ENCODE measurements at regions not wholly inside any gene's neighbourhood (a gene's known extent, or its start where the extent isn't known, plus 50 kb on each side); places are given as distances from the start of the nearest gene placed in this dataset.
"Not testable (repeated sequence)": the region's sequence is repeated elsewhere in the genome, so short reads cannot be mapped to it uniquely, and the experiment has no call there.

GRCh38 chr10:118870467-118871243 lies 115.9 kb upstream of the CACUL1 start:
- no peak for DNase-seq (ENCODE audit: low read depth)

GRCh38 chr10:118871244-118871865 lies 116.6 kb upstream of the CACUL1 start:
- no peak for DNase-seq (ENCODE audit: low read depth)

GRCh38 chr10:118873091-118873737 lies 118.4 kb upstream of the CACUL1 start:
- DNase-seq (ENCODE audit: low read depth), result no peak

- no peak for DNase-seq (ENCODE audit: low read depth)
Observed at GRCh38 chr10:118873738-118874105, 119.0 kb upstream of the CACUL1 start.

- no peak for DNase-seq (ENCODE audit: low read depth)
Observed at GRCh38 chr10:118874171-118874570, 119.4 kb upstream of the CACUL1 start.

GRCh38 chr10:118875087-118875486 lies 120.3 kb upstream of the CACUL1 start:
- no peak for DNase-seq (ENCODE audit: low read depth)

- DNase-seq (ENCODE audit: low read depth), result no peak
Observed at GRCh38 chr10:118882741-118883140, 128.0 kb upstream of the CACUL1 start.

GRCh38 chr10:118892255-118892654 lies 137.3 kb upstream of the NANOS1 start:
- DNase-seq (ENCODE audit: low read depth), result no peak

GRCh38 chr10:118894891-118895290 lies 134.6 kb upstream of the NANOS1 start:
- not testable (repeated sequence) for DNase-seq (ENCODE audit: low read depth)

GRCh38 chr10:118900617-118901016 lies 128.9 kb upstream of the NANOS1 start:
- DNase-seq (ENCODE audit: low read depth), result no peak

GRCh38 chr10:118901380-118901779 lies 128.1 kb upstream of the NANOS1 start:
- DNase-seq (ENCODE audit: low read depth), result no peak

GRCh38 chr10:118901906-118902305 lies 127.6 kb upstream of the NANOS1 start:
- DNase-seq (ENCODE audit: low read depth), result no peak

- not testable (repeated sequence) for DNase-seq (ENCODE audit: low read depth)
Observed at GRCh38 chr10:118902656-118903055, 126.9 kb upstream of the NANOS1 start.

GRCh38 chr10:118903251-118903650 lies 126.3 kb upstream of the NANOS1 start:
- no peak for DNase-seq (ENCODE audit: low read depth)

- DNase-seq (ENCODE audit: low read depth), result no peak
Observed at GRCh38 chr10:118903691-118904090, 125.8 kb upstream of the NANOS1 start.

- no peak for DNase-seq (ENCODE audit: low read depth)
Observed at GRCh38 chr10:118904286-118904685, 125.2 kb upstream of the NANOS1 start.

GRCh38 chr10:118907051-118907450 lies 122.5 kb upstream of the NANOS1 start:
- DNase-seq (ENCODE audit: low read depth), result no peak

GRCh38 chr10:118908557-118909256 lies 120.8 kb upstream of the NANOS1 start:
- no peak for DNase-seq (ENCODE audit: low read depth)

GRCh38 chr10:118910702-118911101 lies 118.8 kb upstream of the NANOS1 start:
- DNase-seq (ENCODE audit: low read depth), result no peak

GRCh38 chr10:118911363-118911762 lies 118.2 kb upstream of the NANOS1 start:
- no peak for DNase-seq (ENCODE audit: low read depth)

- no peak for DNase-seq (ENCODE audit: low read depth)
Observed at GRCh38 chr10:118912961-118913600, 116.4 kb upstream of the NANOS1 start.

GRCh38 chr10:118913825-118914224 lies 115.7 kb upstream of the NANOS1 start:
- DNase-seq (ENCODE audit: low read depth), result no peak
